Spleen (tissue), 11 donors: ENCODE measurements at regions not wholly inside any gene's neighbourhood (a gene's known extent, or its start where the extent isn't known, plus 50 kb on each side); places are given as distances from the start of the nearest gene placed in this dataset.

ENCODE experiments used
- DNase-seq: peaks from one replicate; pipeline ENCODE4 v3.0.0-alpha.2; 2020
- H3K27ac ChIP-seq, 8 donors: fragments of 200-600 bp; sonication (generic) in 7 of 8; 1 replicate in 4 of 8; 2 replicates in 4 of 8; pipeline versions ENCODE4 v1.5.0 to v1.8.0; 2016 to 2021; ENCODE audit warnings: inconsistent platforms in 4 of 8, mild to moderate bottlenecking in 4 of 8, moderate library complexity in 1 of 8
- H3K27me3 ChIP-seq, 7 donors: fragments of 200-600 bp; sonication (generic) in 6 of 7; replicated peaks in 1 of 7; 1 replicate in 4 of 7; 2 replicates in 3 of 7; pipeline versions ENCODE4 v1.5.0 to v1.8.0; 2016 to 2021; ENCODE audit warnings: inconsistent platforms in 3 of 7, mild to moderate bottlenecking in 1 of 7
- H3K36me3 ChIP-seq, 6 donors: fragments of 200-600 bp; sonication (generic) in 5 of 6; 1 replicate in 4 of 6; 2 replicates in 2 of 6; pipeline versions ENCODE4 v1.5.0 to v1.8.0; 2016 to 2021; ENCODE audit warnings: inconsistent platforms in 2 of 6
- H3K4me1 ChIP-seq, 6 donors: fragments of 200-600 bp; sonication (generic) in 5 of 6; 1 replicate in 3 of 6; 2 replicates in 3 of 6; pipeline versions ENCODE4 v1.5.0 to v1.8.0; 2016 to 2021; ENCODE audit warnings: inconsistent platforms in 3 of 6
- H3K4me3 ChIP-seq, 8 donors: fragments of 200-600 bp; sonication (generic) in 7 of 8; 1 replicate in 4 of 8; 2 replicates in 4 of 8; pipeline versions ENCODE4 v1.5.0 to v1.8.0; 2016 to 2021; ENCODE audit warnings: inconsistent platforms in 4 of 8, mild to moderate bottlenecking in 4 of 8, moderate library complexity in 2 of 8
- H3K9me3 ChIP-seq, 8 donors: fragments of 200-600 bp; sonication (generic) in 7 of 8; 1 replicate in 4 of 8; 2 replicates in 4 of 8; pipeline versions ENCODE4 v1.5.0 to v1.8.0; 2016 to 2021; ENCODE audit warnings: inconsistent platforms in 4 of 8
- POLR2A ChIP-seq, 3 donors: fragments of 450-650 bp; IDR thresholded peaks; one replicate each; pipeline ENCODE4 v1.5.1; 2017; ENCODE audit warnings: antibody characterized with exemption in 3 of 3, mild to moderate bottlenecking in 1 of 3
- POLR2AphosphoS5 ChIP-seq, 3 donors: sonication (generic); formaldehyde crosslinking; IDR thresholded peaks; one replicate each; pipeline ENCODE4 v1.5.1; 2017; ENCODE audit warnings: antibody characterized with exemption in 3 of 3
- WGBS, 5 donors: extraction: QIAGEN DNeasy Blood & Tissue Kit in 3 of 5; methylation state at CpG; one replicate each; pipeline versions ENCODE4 v1.1.5 to v1.1.7; 2013 to 2018; 5-methylcytosine and 5-hydroxymethylcytosine counted together
- intact Hi-C: fragments of 100-400 bp; cut with DNase I; formaldehyde crosslinking; loops from one replicate; pipeline ENCODE4 v1.15.0; 2023; ENCODE audit warnings: low total_unique reads
- TF ChIP-seq, protein P1 (sequence below), 11 experiments: fragments of 200-600 bp in 7 of 11; fragments of 450-650 bp in 4 of 11; sonication (generic) in 4 of 11; IDR thresholded peaks in 8 of 11; conservative IDR thresholded peaks in 3 of 11; 1 replicate in 7 of 11; 2 replicates in 4 of 11; pipeline versions ENCODE4 v1.4.0 to v1.8.0; 2016 to 2021; ENCODE audit warnings: antibody characterized with exemption in 11 of 11, inconsistent platforms in 4 of 11, mild to moderate bottlenecking in 1 of 11
- donor health status: healthy with polysubstance abuse.
- donor health status: DM: no; HTN: no; CAD: no; lungs with moderate emphysema.
- donor health status: DM: no; HTN: no; CAD: no.
- donor health status: Bipolar disorder and iron deficiency.
- donor health status: healthy.
- donor health status: DM: no; HTN: no; CAD: no.
- donor health status: DM: yes; HTN: yes; CAD: no.

DNA sequence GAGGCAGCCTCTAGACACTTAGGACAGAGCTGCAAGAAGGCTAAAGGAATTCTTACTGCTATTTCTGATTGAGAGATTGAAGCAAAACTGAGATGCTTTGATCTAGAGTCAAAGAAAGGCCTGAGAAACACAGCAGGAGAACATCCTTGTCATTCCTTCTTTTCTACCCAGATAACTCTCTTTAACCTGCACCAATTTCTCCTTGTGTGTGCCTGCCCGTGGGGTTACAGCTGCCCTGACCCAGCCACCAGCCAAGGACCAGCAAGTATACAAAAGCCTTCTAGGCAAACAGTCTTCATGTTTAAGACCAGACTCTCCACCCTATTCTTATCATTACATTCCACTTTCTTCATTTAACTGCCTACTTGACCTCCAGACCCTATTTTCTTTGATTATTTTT lies 81.7 kb upstream of the PRB2 start:
- H3K27ac ChIP-seq = no peak overlapping the region
- intact Hi-C loops = no loop called here
- no peaks in the 10 kb centered on the region for H3K27me3 ChIP-seq
- no peaks in the 10 kb centered on the region for H3K36me3 ChIP-seq
- TF ChIP-seq, protein P1, sequence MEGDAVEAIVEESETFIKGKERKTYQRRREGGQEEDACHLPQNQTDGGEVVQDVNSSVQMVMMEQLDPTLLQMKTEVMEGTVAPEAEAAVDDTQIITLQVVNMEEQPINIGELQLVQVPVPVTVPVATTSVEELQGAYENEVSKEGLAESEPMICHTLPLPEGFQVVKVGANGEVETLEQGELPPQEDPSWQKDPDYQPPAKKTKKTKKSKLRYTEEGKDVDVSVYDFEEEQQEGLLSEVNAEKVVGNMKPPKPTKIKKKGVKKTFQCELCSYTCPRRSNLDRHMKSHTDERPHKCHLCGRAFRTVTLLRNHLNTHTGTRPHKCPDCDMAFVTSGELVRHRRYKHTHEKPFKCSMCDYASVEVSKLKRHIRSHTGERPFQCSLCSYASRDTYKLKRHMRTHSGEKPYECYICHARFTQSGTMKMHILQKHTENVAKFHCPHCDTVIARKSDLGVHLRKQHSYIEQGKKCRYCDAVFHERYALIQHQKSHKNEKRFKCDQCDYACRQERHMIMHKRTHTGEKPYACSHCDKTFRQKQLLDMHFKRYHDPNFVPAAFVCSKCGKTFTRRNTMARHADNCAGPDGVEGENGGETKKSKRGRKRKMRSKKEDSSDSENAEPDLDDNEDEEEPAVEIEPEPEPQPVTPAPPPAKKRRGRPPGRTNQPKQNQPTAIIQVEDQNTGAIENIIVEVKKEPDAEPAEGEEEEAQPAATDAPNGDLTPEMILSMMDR (IDR thresholded peaks at IDR 0.05 in 8 of 11, conservative IDR thresholded peaks at IDR 0.05 in 3 of 11) = no peak
- TF ChIP-seq POLR2AphosphoS5 (IDR thresholded peaks at IDR 0.05) (no peak), POLR2A (IDR thresholded peaks at IDR 0.05) (no peak)
- H3K4me1 ChIP-seq = no peaks in the 10 kb centered on the region
- no peak for DNase-seq
- H3K9me3 ChIP-seq = no peaks in the 10 kb centered on the region
- H3K4me3 ChIP-seq = no peak overlapping the region
- WGBS, 5 donors = 61 to 81% (median 74%) methylated on average over 1 of the region's 1 CpG

DNA sequence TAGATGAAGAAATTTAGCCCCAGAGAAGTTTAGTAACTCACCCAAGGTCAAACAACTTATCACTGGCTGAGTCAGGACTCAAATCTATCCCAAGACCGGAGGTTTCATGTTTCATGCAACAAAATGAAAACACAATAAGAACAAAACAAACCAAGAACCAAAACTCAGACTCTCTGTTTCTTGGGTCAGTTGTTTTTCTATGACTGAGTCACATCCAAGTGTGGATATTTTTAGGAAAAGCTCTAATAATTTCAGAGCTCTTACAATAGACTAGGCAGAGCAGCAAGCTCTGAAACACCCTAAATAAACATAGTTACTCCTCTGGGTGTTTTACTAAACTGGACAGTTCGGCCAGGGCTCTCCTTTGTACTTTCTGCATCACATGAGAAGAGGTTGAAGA lies 87.6 kb upstream of the PRB2 start:
- Histone ChIP-seq H3K9me3 (no peaks in the 10 kb centered on the region), H3K27me3 (no peaks in the 10 kb centered on the region), H3K4me1 (peaks cover 0 to 10% (median 0%) of the 10 kb centered on the region in 6 donors), H3K4me3 (no peak overlapping the region), H3K36me3 (no peaks in the 10 kb centered on the region), H3K27ac (no peak overlapping the region)
- DNase-seq = no peak
- intact Hi-C loops = no loop called here
- 48 to 76% (median 64%) methylated on average over 2 of the region's 2 CpGs for WGBS, 5 donors
- TF ChIP-seq POLR2A (IDR thresholded peaks at IDR 0.05) (no peak), POLR2AphosphoS5 (IDR thresholded peaks at IDR 0.05) (no peak)
- TF ChIP-seq, protein P1 (IDR thresholded peaks at IDR 0.05 in 8 of 11, conservative IDR thresholded peaks at IDR 0.05 in 3 of 11) = no peak

DNA sequence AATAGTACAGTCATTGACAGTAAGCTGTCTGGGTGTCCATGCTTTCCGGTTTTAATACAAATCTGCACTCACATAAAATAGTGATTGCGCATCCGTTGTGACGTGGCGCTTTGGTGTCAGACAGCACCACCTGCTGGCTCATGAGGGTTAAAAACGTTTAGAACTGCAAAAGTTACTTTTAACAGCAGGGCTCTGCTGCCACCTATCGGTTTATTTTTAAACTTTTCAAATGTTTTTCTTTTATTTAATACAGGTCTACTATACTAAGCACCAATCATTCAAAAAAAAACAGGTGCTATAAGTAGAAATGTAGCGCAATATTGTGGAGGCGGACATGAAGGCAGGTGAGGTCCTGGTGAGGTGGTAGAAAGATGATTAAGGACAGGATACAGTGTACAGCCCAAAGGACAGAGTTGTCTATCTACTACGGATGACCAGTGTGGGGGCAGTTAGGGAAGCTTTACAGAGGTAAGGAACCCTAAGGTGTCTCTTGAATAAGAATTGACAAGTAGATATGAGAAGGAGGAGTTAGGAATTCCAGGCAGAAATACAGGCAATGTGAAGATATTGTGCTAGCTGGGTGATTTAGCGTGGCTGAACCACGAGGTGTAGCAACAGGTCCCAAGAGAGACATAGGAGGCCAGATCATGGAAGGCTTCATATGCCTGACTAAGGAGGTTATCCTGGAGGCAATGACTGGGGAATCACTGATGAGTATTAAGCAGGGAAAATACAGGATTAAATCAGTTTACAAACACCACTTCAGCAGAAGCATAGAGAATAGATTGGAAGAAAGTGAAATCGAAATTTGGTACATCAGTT lies 91.5 kb upstream of the PRB2 start:
- no peaks in the 10 kb centered on the region for H3K9me3 ChIP-seq
- intact Hi-C loops = loop anchor here (5.0 kb wide), 2 partner anchors 260 to 715 kb away; no protein-coding TSS in a partner anchor
- TF ChIP-seq, protein P1 (IDR thresholded peaks at IDR 0.05 in 8 of 11, conservative IDR thresholded peaks at IDR 0.05 in 3 of 11) = peak; percentile 63 to 94 (median 90)
- TF ChIP-seq POLR2AphosphoS5 (IDR thresholded peaks at IDR 0.05) = peak in 1 of 3 donors; percentile 42
- no peak for TF ChIP-seq POLR2A (IDR thresholded peaks at IDR 0.05)
- peaks cover 0 to 10% (median 0%) of the 10 kb centered on the region in 6 donors for H3K4me1 ChIP-seq
- DNase-seq = peak; percentile 83
- H3K27me3 ChIP-seq = no peaks in the 10 kb centered on the region
- H3K4me3 ChIP-seq = peak overlapping the region in 1 of 8 donors; percentile 10
- WGBS, 5 donors = 26 to 30% (median 28%) methylated on average over 13 of the region's 13 CpGs
- H3K36me3 ChIP-seq = no peaks in the 10 kb centered on the region
- H3K27ac ChIP-seq = no peak overlapping the region

DNA sequence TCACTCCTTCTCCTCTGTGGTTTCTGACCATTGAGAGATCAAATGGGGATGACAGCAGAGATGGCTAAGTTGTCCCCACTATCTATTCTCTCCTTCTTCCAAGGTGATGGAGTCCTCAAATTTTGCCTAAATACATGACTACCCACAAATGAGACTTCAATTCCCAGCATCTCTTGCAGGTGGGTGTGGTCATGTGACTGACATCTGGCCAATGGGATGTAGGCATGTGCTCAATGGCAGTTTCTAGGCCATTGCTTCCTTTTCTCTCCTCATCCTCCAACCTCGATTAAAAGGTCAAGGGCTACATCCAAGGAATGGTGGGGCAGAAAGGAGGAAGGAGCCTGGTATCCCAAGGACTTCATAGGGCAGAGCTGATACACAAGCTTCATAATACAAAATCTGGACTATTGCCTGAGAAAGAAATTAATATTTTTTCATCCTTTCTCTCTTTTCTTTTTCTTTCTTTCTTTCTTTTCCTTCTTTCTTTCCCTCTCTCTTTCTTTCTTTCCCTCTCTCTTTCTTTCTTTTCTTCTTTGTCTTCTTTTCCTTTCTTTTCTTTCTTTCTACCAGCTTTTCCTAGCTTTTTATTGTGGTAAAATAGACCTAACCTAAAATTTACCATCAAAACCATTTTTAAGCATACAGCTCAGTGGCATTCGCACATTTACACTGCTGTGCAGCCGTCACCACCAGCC lies 100.9 kb upstream of the PRB2 start:
- H3K9me3 ChIP-seq = no peaks in the 10 kb centered on the region
- H3K27ac ChIP-seq = no peak overlapping the region
- TF ChIP-seq, protein P1 (IDR thresholded peaks at IDR 0.05 in 8 of 11, conservative IDR thresholded peaks at IDR 0.05 in 3 of 11) = no peak
- TF ChIP-seq POLR2AphosphoS5 (IDR thresholded peaks at IDR 0.05) (no peak), POLR2A (IDR thresholded peaks at IDR 0.05) (no peak)
- 80 to 90% (median 86%) methylated on average over 3 of the region's 3 CpGs for WGBS, 5 donors
- intact Hi-C loops = no loop called here
- peaks cover 0 to 18% (median 7%) of the 10 kb centered on the region in 6 donors for H3K4me1 ChIP-seq
- no peak for DNase-seq
- H3K4me3 ChIP-seq = no peak overlapping the region
- no peaks in the 10 kb centered on the region for H3K36me3 ChIP-seq
- H3K27me3 ChIP-seq = peaks cover 0 to 37% (median 8%) of the 10 kb centered on the region in 7 donors
